ENCODE measurements at regions not wholly inside any gene's neighbourhood (a gene's known extent, or its start where the extent isn't known, plus 50 kb on each side); places are given as distances from the start of the nearest gene placed in this dataset.
"Not testable (repeated sequence)": the region's sequence is repeated elsewhere in the genome, so short reads cannot be mapped to it uniquely, and the experiment has no call there.

DNA sequence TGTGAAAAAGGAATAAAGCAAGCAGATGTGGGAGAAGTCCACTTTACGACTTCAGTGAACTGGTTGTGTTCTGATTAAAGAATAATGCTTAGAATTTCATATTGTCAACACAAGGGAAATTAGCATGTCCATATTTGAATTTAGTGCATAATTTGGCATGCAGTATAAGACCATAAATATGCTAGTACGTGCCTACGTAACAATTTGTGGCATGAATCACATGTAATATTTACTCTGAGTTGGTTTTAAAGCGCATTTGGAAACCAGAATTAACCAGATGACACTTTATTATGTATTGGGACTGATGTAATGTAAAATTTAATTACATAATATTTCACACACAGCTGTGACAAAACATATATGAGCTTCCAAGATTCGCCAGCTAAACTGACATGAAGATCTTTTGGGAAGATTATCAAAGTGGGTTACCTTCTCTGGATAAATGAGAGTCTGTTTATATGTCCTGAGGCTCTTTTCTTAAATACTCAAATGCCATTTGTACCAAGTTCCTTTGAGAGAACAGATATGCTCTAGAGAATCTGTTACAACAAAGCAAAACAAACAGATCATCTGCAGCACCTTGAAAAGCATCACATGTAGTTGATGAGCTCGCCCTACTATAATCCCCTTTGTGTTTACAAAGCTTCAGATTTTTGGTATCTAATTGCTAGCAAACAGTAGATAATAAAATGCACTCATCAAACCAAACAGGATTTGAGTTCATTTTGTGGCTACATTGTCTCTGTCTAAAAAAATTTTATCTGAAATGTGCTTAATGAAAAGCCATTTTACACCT, 1468.6 kb downstream of the CDH11 start:
- no peaks in the 10 kb centered on the region for H4K20me1 ChIP-seq (ENCODE audit: insufficient read depth, poor library complexity, severe bottlenecking)
- H3K79me2 ChIP-seq, result no peaks in the 10 kb centered on the region
- no peak overlapping the region for H3K4me3 ChIP-seq
- no peak for DNase-seq (ENCODE audit: low spot score)
- no peaks in the 10 kb centered on the region for H3K27me3 ChIP-seq
- H3K9me2 ChIP-seq (replicated peaks; ENCODE audit: insufficient read depth), result no peaks in the 10 kb centered on the region
- no peaks in the 10 kb centered on the region for H3K4me1 ChIP-seq (ENCODE audit: insufficient read depth)
- no peak overlapping the region for H2AFZ ChIP-seq
- no peaks in the 10 kb centered on the region for H3K36me3 ChIP-seq (replicated peaks; ENCODE audit: insufficient read depth, low read depth)
- H3K9me3 ChIP-seq (ENCODE audit: low read depth), result no peaks in the 10 kb centered on the region
- TF ChIP-seq EZH2 (IDR thresholded peaks at IDR 0.05; ENCODE audit: borderline replicate concordance) (no peak), EZH2phosphoT487 (IDR thresholded peaks at IDR 0.05; ENCODE audit: low read depth, severe bottlenecking, unreplicated experiment) (no peak)
- TF ChIP-seq, protein P1, sequence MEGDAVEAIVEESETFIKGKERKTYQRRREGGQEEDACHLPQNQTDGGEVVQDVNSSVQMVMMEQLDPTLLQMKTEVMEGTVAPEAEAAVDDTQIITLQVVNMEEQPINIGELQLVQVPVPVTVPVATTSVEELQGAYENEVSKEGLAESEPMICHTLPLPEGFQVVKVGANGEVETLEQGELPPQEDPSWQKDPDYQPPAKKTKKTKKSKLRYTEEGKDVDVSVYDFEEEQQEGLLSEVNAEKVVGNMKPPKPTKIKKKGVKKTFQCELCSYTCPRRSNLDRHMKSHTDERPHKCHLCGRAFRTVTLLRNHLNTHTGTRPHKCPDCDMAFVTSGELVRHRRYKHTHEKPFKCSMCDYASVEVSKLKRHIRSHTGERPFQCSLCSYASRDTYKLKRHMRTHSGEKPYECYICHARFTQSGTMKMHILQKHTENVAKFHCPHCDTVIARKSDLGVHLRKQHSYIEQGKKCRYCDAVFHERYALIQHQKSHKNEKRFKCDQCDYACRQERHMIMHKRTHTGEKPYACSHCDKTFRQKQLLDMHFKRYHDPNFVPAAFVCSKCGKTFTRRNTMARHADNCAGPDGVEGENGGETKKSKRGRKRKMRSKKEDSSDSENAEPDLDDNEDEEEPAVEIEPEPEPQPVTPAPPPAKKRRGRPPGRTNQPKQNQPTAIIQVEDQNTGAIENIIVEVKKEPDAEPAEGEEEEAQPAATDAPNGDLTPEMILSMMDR (IDR thresholded peaks at IDR 0.05; ENCODE audit: poor library complexity), result no peak
- WGBS (ENCODE audit: low lambda C conversion rate, missing lambda C conversion rate), result 81% methylated on average over 6 of the region's 6 CpGs
- H3K4me2 ChIP-seq, result no peak overlapping the region
- no peak overlapping the region for H3K27ac ChIP-seq

DNA sequence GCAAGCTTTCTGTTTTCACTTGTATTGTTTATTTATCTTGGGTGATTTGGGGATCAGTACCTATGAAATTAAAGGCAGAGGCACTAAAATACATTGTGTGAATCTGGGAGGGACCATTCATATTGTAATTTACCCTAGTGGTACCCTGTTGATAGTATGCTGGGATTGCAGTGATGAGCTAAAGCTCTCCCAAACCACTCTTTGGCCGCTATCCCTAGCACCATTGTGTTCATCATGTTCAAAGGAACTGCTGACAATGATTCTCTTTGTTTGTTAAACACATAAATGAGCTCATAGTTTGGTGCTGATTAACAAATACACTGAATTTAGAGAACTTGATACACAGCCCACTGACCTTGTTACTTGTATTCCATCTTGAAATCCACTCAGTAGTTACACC, 1469.8 kb downstream of the CDH11 start:
- H3K27me3 ChIP-seq, result no peaks in the 10 kb centered on the region
- no peak overlapping the region for H3K27ac ChIP-seq
- H3K4me2 ChIP-seq, result no peak overlapping the region
- H3K9me3 ChIP-seq (ENCODE audit: low read depth), result no peaks in the 10 kb centered on the region
- H3K36me3 ChIP-seq (replicated peaks; ENCODE audit: insufficient read depth, low read depth), result no peaks in the 10 kb centered on the region
- no peak for TF ChIP-seq EZH2 (IDR thresholded peaks at IDR 0.05; ENCODE audit: borderline replicate concordance)
- TF ChIP-seq, protein P1 (IDR thresholded peaks at IDR 0.05; ENCODE audit: poor library complexity), result no peak
- TF ChIP-seq EZH2phosphoT487 (IDR thresholded peaks at IDR 0.05; ENCODE audit: low read depth, severe bottlenecking, unreplicated experiment), result no peak
- no peak overlapping the region for H3K4me3 ChIP-seq
- H3K79me2 ChIP-seq, result no peaks in the 10 kb centered on the region
- H4K20me1 ChIP-seq (ENCODE audit: insufficient read depth, poor library complexity, severe bottlenecking), result no peaks in the 10 kb centered on the region
- H3K9me2 ChIP-seq (replicated peaks; ENCODE audit: insufficient read depth), result no peaks in the 10 kb centered on the region
- no peak for DNase-seq (ENCODE audit: low spot score)
- H2AFZ ChIP-seq, result no peak overlapping the region
- WGBS (ENCODE audit: low lambda C conversion rate, missing lambda C conversion rate), result 77% methylated on average over 1 of the region's 1 CpG
- H3K4me1 ChIP-seq (ENCODE audit: insufficient read depth), result no peaks in the 10 kb centered on the region

DNA sequence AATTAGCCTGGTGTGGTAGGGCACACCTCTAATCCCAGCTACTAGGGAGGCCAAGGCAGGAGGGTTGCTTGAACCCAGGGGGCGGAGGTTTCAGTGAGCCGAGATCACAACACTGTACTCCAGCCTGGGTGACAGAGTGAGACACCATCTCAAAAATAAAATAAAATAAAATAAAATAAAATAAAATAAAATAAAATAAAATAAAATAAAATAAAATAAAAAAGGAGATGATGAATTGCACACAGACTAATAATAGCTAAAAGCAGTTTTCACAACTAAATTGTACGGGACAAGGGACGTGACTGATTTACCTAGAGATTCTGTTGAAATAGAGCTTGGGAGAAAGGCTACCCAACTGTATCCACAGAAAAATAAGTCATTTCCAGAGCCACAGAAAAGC, 1471.3 kb downstream of the CDH11 start:
- 99% methylated on average over 4 of the region's 4 CpGs for WGBS (ENCODE audit: low lambda C conversion rate, missing lambda C conversion rate)
- Histone ChIP-seq H3K9me2 (replicated peaks; ENCODE audit: insufficient read depth) (no peaks in the 10 kb centered on the region), H3K27ac (no peak overlapping the region)

DNA sequence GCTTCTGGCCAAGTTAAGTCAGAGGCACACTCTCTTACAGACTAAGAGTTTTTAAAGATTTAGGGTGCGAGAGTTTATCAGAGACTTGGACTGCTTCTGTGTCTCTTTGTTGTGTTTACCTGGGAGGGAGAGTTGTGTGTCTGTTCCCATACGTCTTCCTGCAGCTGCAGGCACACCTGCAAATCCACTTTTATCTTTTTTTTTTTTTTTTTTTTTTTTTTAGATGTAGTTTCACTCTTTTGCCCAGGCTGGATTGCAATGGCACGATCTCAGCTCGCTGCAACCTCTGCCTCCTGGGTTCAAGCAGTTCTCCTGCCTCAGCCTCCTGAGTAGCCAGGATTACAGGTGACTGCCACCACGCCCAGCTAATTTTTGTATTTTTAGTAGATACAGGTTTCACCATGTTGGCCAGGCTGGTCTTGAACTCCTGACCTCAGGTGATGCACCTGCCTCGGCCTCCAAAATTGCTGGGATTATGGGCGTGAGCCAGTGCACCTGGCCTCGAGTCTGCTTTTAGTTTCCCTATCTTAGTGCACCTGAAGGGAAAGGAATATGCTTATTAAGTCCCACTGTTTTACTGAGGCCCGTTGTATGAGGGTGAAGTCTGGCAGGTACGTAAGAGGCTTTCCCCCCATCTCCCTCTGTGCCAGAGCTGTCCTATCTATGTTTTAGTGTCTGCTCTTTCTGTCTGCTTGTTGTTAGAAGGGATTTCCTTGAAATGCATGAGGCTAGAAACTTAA, 1488.0 kb downstream of the CDH11 start:
- H3K4me2 ChIP-seq; H3K4me3 ChIP-seq; DNase-seq (ENCODE audit: low spot score); H3K4me1 ChIP-seq (ENCODE audit: insufficient read depth); H3K27me3 ChIP-seq; H3K27ac ChIP-seq; H3K9me3 ChIP-seq (ENCODE audit: low read depth); H3K9me2 ChIP-seq (replicated peaks; ENCODE audit: insufficient read depth); H4K20me1 ChIP-seq (ENCODE audit: insufficient read depth, poor library complexity, severe bottlenecking); H2AFZ ChIP-seq; H3K36me3 ChIP-seq (replicated peaks; ENCODE audit: insufficient read depth, low read depth); H3K79me2 ChIP-seq: not testable (repeated sequence)
- WGBS (ENCODE audit: low lambda C conversion rate, missing lambda C conversion rate), result 86% methylated on average over 10 of the region's 10 CpGs

More for the DNA sequence above, 1471.3 kb downstream of the CDH11 start:
- no peak for DNase-seq (ENCODE audit: low spot score)
- no peaks in the 10 kb centered on the region for H3K79me2 ChIP-seq
- H2AFZ ChIP-seq, result no peak overlapping the region
- no peak overlapping the region for H3K4me2 ChIP-seq
- no peak for TF ChIP-seq EZH2 (IDR thresholded peaks at IDR 0.05; ENCODE audit: borderline replicate concordance)
- TF ChIP-seq, protein P1 (IDR thresholded peaks at IDR 0.05; ENCODE audit: poor library complexity), result no peak
- TF ChIP-seq EZH2phosphoT487 (IDR thresholded peaks at IDR 0.05; ENCODE audit: low read depth, severe bottlenecking, unreplicated experiment), result no peak
- no peak overlapping the region for H3K4me3 ChIP-seq
- no peaks in the 10 kb centered on the region for H3K27me3 ChIP-seq
- H3K36me3 ChIP-seq (replicated peaks; ENCODE audit: insufficient read depth, low read depth), result no peaks in the 10 kb centered on the region
- H3K9me3 ChIP-seq (ENCODE audit: low read depth), result no peaks in the 10 kb centered on the region
- H3K4me1 ChIP-seq (ENCODE audit: insufficient read depth), result no peaks in the 10 kb centered on the region
- H4K20me1 ChIP-seq (ENCODE audit: insufficient read depth, poor library complexity, severe bottlenecking), result no peaks in the 10 kb centered on the region
